ENCODE measurements at regions not wholly inside any gene's neighbourhood (a gene's known extent, or its start where the extent isn't known, plus 50 kb on each side); places are given as distances from the start of the nearest gene placed in this dataset.
A peak's percentile ranks its signal among the peaks of the same experiment; 100 is the strongest.
"Not testable (repeated sequence)": the region's sequence is repeated elsewhere in the genome, so short reads cannot be mapped to it uniquely, and the experiment has no call there.

- no peak overlapping the region for H3K27ac Mint-ChIP-seq (ENCODE audit: unreplicated experiment)
Measured at GRCh38 chr1:61561666-61562065, 163.3 kb downstream of the TM2D1 start.

GRCh38 chr1:61560385-61560784 lies 164.6 kb downstream of the TM2D1 start:
- no peaks in the 10 kb centered on the region for H3K36me3 Mint-ChIP-seq (ENCODE audit: low read depth, unreplicated experiment)

More at GRCh38 chr1:61561666-61562065, 163.3 kb downstream of the TM2D1 start:
- no peak for TF ChIP-seq CTCF (IDR thresholded peaks at IDR 0.05; ENCODE audit: unreplicated experiment)
- no peak overlapping the region for H3K4me3 Mint-ChIP-seq (ENCODE audit: unreplicated experiment)
- no peaks in the 10 kb centered on the region for H3K27me3 Mint-ChIP-seq (ENCODE audit: unreplicated experiment)
- peaks cover 4% of the 10 kb centered on the region for H3K36me3 Mint-ChIP-seq (ENCODE audit: low read depth, unreplicated experiment)
- H3K4me1 Mint-ChIP-seq (ENCODE audit: unreplicated experiment) = no peaks in the 10 kb centered on the region
- peaks cover 6% of the 10 kb centered on the region for H3K9me3 Mint-ChIP-seq (ENCODE audit: unreplicated experiment)
- no peak for DNase-seq (ENCODE audit: low spot score)

GRCh38 chr1:61556631-61557030 lies 168.3 kb downstream of the TM2D1 start:
- no peaks in the 10 kb centered on the region for H3K4me1 Mint-ChIP-seq (ENCODE audit: unreplicated experiment)
- TF ChIP-seq CTCF (IDR thresholded peaks at IDR 0.05; ENCODE audit: unreplicated experiment) = no peak
- H3K27ac Mint-ChIP-seq (ENCODE audit: unreplicated experiment) = no peak overlapping the region

More at GRCh38 chr1:61560385-61560784, 164.6 kb downstream of the TM2D1 start:
- Mint-ChIP-seq H3K27me3 (ENCODE audit: unreplicated experiment) (no peaks in the 10 kb centered on the region), H3K4me3 (ENCODE audit: unreplicated experiment) (no peak overlapping the region), H3K27ac (ENCODE audit: unreplicated experiment) (no peak overlapping the region), H3K4me1 (ENCODE audit: unreplicated experiment) (no peaks in the 10 kb centered on the region), H3K9me3 (ENCODE audit: unreplicated experiment) (peaks cover 4% of the 10 kb centered on the region)
- no peak for TF ChIP-seq CTCF (IDR thresholded peaks at IDR 0.05; ENCODE audit: unreplicated experiment)
- DNase-seq (ENCODE audit: low spot score) = no peak

GRCh38 chr1:61552630-61553305 lies 172.2 kb downstream of the TM2D1 start:
- Mint-ChIP-seq H3K4me1 (ENCODE audit: unreplicated experiment) (no peaks in the 10 kb centered on the region), H3K36me3 (ENCODE audit: low read depth, unreplicated experiment) (no peaks in the 10 kb centered on the region), H3K27ac (ENCODE audit: unreplicated experiment) (no peak overlapping the region), H3K4me3 (ENCODE audit: unreplicated experiment) (no peak overlapping the region), H3K27me3 (ENCODE audit: unreplicated experiment) (peaks cover 3% of the 10 kb centered on the region), H3K9me3 (ENCODE audit: unreplicated experiment) (peaks cover 4% of the 10 kb centered on the region)
- DNase-seq (ENCODE audit: low spot score) = no peak
- TF ChIP-seq CTCF (IDR thresholded peaks at IDR 0.05; ENCODE audit: unreplicated experiment) = no peak

More at GRCh38 chr1:61556631-61557030, 168.3 kb downstream of the TM2D1 start:
- H3K27me3 Mint-ChIP-seq (ENCODE audit: unreplicated experiment) = peaks cover 3% of the 10 kb centered on the region
- H3K9me3 Mint-ChIP-seq (ENCODE audit: unreplicated experiment) = peaks cover 4% of the 10 kb centered on the region
- no peak for DNase-seq (ENCODE audit: low spot score)
- no peaks in the 10 kb centered on the region for H3K36me3 Mint-ChIP-seq (ENCODE audit: low read depth, unreplicated experiment)
- H3K4me3 Mint-ChIP-seq (ENCODE audit: unreplicated experiment) = no peak overlapping the region

GRCh38 chr1:61547302-61547701 lies 177.6 kb downstream of the TM2D1 start:
- peak; percentile 9 for DNase-seq (ENCODE audit: low spot score)
- H3K27me3 Mint-ChIP-seq (ENCODE audit: unreplicated experiment); H3K36me3 Mint-ChIP-seq (ENCODE audit: low read depth, unreplicated experiment); H3K27ac Mint-ChIP-seq (ENCODE audit: unreplicated experiment); H3K4me3 Mint-ChIP-seq (ENCODE audit: unreplicated experiment); H3K4me1 Mint-ChIP-seq (ENCODE audit: unreplicated experiment); H3K9me3 Mint-ChIP-seq (ENCODE audit: unreplicated experiment): not testable (repeated sequence)
- TF ChIP-seq CTCF (IDR thresholded peaks at IDR 0.05; ENCODE audit: unreplicated experiment) = peak; percentile 25

GRCh38 chr1:61544870-61545269 lies 180.1 kb downstream of the TM2D1 start:
- not testable (repeated sequence) for H3K9me3 Mint-ChIP-seq (ENCODE audit: unreplicated experiment); H3K4me1 Mint-ChIP-seq (ENCODE audit: unreplicated experiment); H3K27ac Mint-ChIP-seq (ENCODE audit: unreplicated experiment)

GRCh38 chr1:61543498-61543897 lies 181.4 kb downstream of the TM2D1 start:
- H3K4me1 Mint-ChIP-seq (ENCODE audit: unreplicated experiment); DNase-seq (ENCODE audit: low spot score); H3K27me3 Mint-ChIP-seq (ENCODE audit: unreplicated experiment); H3K9me3 Mint-ChIP-seq (ENCODE audit: unreplicated experiment); H3K27ac Mint-ChIP-seq (ENCODE audit: unreplicated experiment); H3K4me3 Mint-ChIP-seq (ENCODE audit: unreplicated experiment); H3K36me3 Mint-ChIP-seq (ENCODE audit: low read depth, unreplicated experiment): not testable (repeated sequence)

More at GRCh38 chr1:61544870-61545269, 180.1 kb downstream of the TM2D1 start:
- DNase-seq (ENCODE audit: low spot score); H3K36me3 Mint-ChIP-seq (ENCODE audit: low read depth, unreplicated experiment); H3K4me3 Mint-ChIP-seq (ENCODE audit: unreplicated experiment); H3K27me3 Mint-ChIP-seq (ENCODE audit: unreplicated experiment): not testable (repeated sequence)

Data from endothelial cell (in vitro differentiated cells).